Urothelium cell line (cell line): ENCODE measurements at regions not wholly inside any gene's neighbourhood (a gene's known extent, or its start where the extent isn't known, plus 50 kb on each side); places are given as distances from the start of the nearest gene placed in this dataset.

Experiments used
- DNase-seq: peaks from one replicate; pipeline ENCODE4 v3.0.0; 2011; ENCODE audit warnings: low spot score, mixed read lengths
- FAIRE-seq: peaks from 2 replicates; lab custom pipeline; 2011; peaks lifted over from hg19 to GRCh38; lab: Jason Lieb, UNC

- DNase-seq = no peak
- FAIRE-seq = no peak
Measured at GRCh38 chr3:189554868-189555557, 76.2 kb upstream of the TP63 start.

- DNase-seq (no peak), FAIRE-seq (no peak)
Measured at GRCh38 chr3:189555558-189555881, 75.7 kb upstream of the TP63 start.

- DNase-seq (no peak), FAIRE-seq (no peak)
Measured at GRCh38 chr3:189557824-189558223, 73.4 kb upstream of the TP63 start.

DNA sequence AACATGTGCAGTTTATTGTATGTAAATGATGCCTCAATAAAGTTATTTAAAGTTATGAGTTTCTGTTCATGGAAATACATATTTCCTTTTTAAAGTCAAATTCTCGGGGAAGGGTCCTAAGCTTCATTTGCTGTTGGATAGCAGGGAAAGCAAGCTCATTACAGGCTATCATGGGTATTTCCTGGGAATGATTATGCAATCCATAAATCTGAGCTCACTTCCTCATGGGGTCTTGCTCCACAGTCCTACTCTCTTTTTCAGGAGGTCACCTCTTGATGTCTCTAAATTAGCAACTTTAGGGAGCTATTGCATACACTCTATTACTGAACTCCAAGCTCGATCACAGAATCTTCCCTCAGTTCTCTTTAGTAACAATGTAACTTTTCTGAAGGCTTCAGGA, 69.9 kb upstream of the TP63 start:
- no peak for DNase-seq
- no peak for FAIRE-seq

GRCh38 chr3:189563853-189564563, 67.2 kb upstream of the TP63 start:
- FAIRE-seq = no peak

GRCh38 chr3:189566550-189567130, 64.5 kb upstream of the TP63 start:
- DNase-seq (no peak), FAIRE-seq (no peak)

More at GRCh38 chr3:189563853-189564563, 67.2 kb upstream of the TP63 start:
- peak; percentile 79 for DNase-seq

GRCh38 chr3:189567322-189567721, 63.9 kb upstream of the TP63 start:
- no peak for DNase-seq
- FAIRE-seq = no peak

DNA sequence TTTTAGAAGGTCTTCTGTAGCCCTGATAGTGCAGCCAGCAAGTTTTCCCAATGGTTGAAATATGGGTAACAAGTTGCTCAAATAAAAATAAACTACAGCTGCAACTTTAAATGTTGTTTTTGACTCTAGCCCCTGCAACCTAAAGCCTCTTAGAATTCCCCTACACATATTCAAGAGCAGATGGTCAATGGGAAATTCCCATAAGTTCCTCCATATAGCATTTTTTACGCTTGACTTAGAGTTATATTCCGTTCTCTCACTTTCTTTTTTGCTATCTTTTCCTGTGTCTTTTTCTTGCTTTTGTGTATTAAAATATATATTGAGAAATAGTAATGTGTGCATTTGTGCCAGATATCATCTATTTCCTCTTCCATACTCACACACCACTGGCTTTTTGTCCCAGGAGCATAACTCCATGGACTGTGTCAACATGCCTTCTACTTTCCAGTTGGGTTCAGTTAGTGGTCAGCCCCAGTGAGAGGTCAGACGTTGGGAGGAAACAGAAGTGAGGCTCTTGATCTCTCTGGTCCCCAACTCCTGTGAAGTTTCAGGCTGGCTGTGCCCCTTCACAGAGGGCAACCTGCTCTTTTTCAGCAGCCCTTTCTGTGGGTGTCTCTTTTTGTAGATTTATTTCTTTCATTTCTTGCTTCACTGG, 63.3 kb upstream of the TP63 start:
- DNase-seq (no peak), FAIRE-seq (no peak)

- DNase-seq = no peak
- no peak for FAIRE-seq
Measured at GRCh38 chr3:189568961-189569360, 62.2 kb upstream of the TP63 start.

- DNase-seq (no peak), FAIRE-seq (no peak)
Measured at GRCh38 chr3:189569473-189569872, 61.7 kb upstream of the TP63 start.

DNA sequence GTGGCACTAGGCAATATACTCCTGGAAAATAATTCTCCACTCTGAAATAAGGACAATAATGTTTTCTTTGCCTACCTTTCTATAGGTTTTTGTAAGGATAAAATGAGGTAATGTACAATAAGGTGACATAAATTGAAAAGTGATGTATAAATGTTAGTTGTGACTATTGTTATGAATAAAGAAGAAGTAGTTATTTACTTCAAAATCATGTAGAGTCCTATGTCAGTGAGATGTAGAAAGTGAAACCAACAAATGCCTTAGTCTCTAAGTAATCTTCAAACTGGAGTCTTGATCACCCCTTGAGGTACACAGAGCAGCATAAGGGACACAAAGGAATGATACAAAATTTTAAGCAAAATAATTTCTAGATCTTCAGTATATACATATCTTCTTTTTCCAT, 60.3 kb upstream of the TP63 start:
- FAIRE-seq (no peak), DNase-seq (no peak)

GRCh38 chr3:189572249-189572648, 58.9 kb upstream of the TP63 start:
- FAIRE-seq = no peak
- no peak for DNase-seq

DNA sequence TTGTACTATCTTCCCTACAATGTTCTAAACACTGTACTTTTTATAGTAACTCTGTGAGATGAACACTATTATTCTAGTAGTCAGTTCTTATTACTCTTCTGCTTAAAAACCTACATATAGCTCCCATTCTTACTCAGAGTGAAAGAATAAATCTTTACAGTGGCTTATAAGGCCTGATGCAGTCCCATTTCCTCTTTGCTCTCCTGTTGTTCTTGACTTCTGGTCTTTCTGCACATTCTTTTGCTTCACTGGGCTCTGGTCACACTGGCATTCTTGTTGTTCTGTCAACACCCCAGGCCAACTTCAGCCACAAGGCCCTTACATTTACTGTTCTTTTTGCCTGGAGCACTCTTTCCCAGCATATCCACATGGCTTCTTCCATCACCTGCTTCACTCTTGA, 58.2 kb upstream of the TP63 start:
- FAIRE-seq (no peak), DNase-seq (no peak)

GRCh38 chr3:189576486-189576885, 54.7 kb upstream of the TP63 start:
- no peak for DNase-seq
- FAIRE-seq = no peak

GRCh38 chr3:189577050-189577951, 53.9 kb upstream of the TP63 start:
- FAIRE-seq = no peak

DNA sequence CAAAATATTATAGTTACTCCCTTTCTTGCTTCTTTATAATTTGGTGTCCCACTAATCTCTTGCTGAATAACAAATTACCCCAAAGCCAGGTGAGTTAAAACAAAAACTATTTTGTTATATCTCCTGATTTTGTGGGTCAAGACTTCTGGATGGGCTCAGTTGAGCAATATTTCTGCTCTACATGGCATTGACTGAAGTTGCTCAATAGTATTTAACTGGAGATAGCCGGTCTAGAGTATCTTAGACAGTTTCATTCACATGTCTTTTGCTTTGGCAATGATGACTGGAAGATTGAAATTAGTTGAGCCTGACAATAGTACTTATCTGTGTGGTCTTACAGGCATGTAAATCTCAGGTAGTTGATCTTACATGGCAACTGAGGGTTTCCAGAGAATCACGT, 51.0 kb upstream of the TP63 start:
- no peak for FAIRE-seq
- no peak for DNase-seq

More at GRCh38 chr3:189577050-189577951, 53.9 kb upstream of the TP63 start:
- no peak for DNase-seq
